IMR-90 (cell line): ENCODE measurements at regions not wholly inside any gene's neighbourhood (a gene's known extent, or its start where the extent isn't known, plus 50 kb on each side); places are given as distances from the start of the nearest gene placed in this dataset.

Experiments
- ATAC-seq: fragments of 200-7000 bp; cut with Tn5 transposase; 2 replicates; pipeline ENCODE4 v1.9.1; 2020; ENCODE audit warnings: low read depth, mild to moderate bottlenecking, moderate library complexity
- BruUV-seq: library from RNA; stranded (reverse); fragments of 400-500 nt; replicated peaks from 2 replicates; lab custom pipeline; 2021; lab: Mats Ljungman, UMichigan
- CTCF ChIA-PET: fragments of 300-600 bp; formaldehyde crosslinking; extraction: SDS; loops from one replicate; lab custom pipeline; 2021; ENCODE audit warnings: antibody characterized with exemption; lab: Yijun Ruan, JAX
- POLR2A ChIA-PET: fragments of 300-600 bp; sonication (Branson Sonifier 250); formaldehyde crosslinking; loops from one replicate; lab custom pipeline; 2022; ENCODE audit warnings: antibody characterized with exemption; ENCODE audit not compliant: unreplicated experiment; lab: Charles Lee
- DNase-seq: peaks from one replicate; pipeline ENCODE4 v3.0.0; 2013
- H2AFZ ChIP-seq: replicated peaks from 2 replicates; pipeline ENCODE3; 2013; ENCODE audit warnings: low read length, mild to moderate bottlenecking; ENCODE audit not compliant: poor library complexity
- H2AK5ac ChIP-seq: 2 replicates; pipeline ENCODE4 v1.6.1; 2013; ENCODE audit warnings: low read depth, low read length, inconsistent platforms
- H2AK9ac ChIP-seq: replicated peaks from 2 replicates; pipeline ENCODE3; 2013; ENCODE audit warnings: mild to moderate bottlenecking, low read depth, low read length, moderate library complexity; ENCODE audit not compliant: poor library complexity
- H2BK120ac ChIP-seq: 2 replicates; pipeline ENCODE4 v1.6.1; 2013; ENCODE audit warnings: low read depth, low read length, inconsistent platforms
- H2BK15ac ChIP-seq: 3 replicates; pipeline ENCODE4 v1.6.1; 2013; ENCODE audit warnings: low read depth, low read length, inconsistent platforms
- H2BK20ac ChIP-seq: 2 replicates; pipeline ENCODE4 v1.6.1; 2013; ENCODE audit warnings: low read depth, mild to moderate bottlenecking, inconsistent platforms, low read length, moderate library complexity
- H2BK5ac ChIP-seq: 2 replicates; pipeline ENCODE4 v1.6.1; 2013; ENCODE audit warnings: mild to moderate bottlenecking, low read depth, low read length, inconsistent platforms; ENCODE audit not compliant: poor library complexity, severe bottlenecking
- H3K14ac ChIP-seq: replicated peaks from 2 replicates; pipeline ENCODE4 v1.6.1; 2013; ENCODE audit warnings: low read depth, low read length, inconsistent platforms
- H3K18ac ChIP-seq: 2 replicates; pipeline ENCODE4 v1.6.1; 2013; ENCODE audit warnings: low read depth, low read length, control low read depth
- H3K23ac ChIP-seq: 2 replicates; pipeline ENCODE4 v1.6.1; 2013; ENCODE audit warnings: low read depth, low read length, inconsistent platforms
- H3K27ac ChIP-seq: 2 replicates; pipeline ENCODE4 v1.5.1; 2013; ENCODE audit warnings: mild to moderate bottlenecking, control low read depth, low read length; ENCODE audit not compliant: insufficient read depth
- H3K27me3 ChIP-seq: 2 replicates; pipeline ENCODE4 v1.6.1; 2013; ENCODE audit warnings: low read length; ENCODE audit not compliant: control insufficient read depth, insufficient read depth
- H3K36me3 ChIP-seq: 2 replicates; pipeline ENCODE4 v1.6.1; 2013; ENCODE audit warnings: low read length, mixed read lengths; ENCODE audit not compliant: control insufficient read depth, insufficient read depth
- H3K4ac ChIP-seq: 2 replicates; pipeline ENCODE4 v1.6.1; 2013; ENCODE audit warnings: low read depth, low read length, inconsistent platforms
- H3K4me1 ChIP-seq: 2 replicates; pipeline ENCODE4 v1.6.1; 2013; ENCODE audit warnings: low read length, mixed read lengths; ENCODE audit not compliant: control insufficient read depth, insufficient read depth
- H3K4me2 ChIP-seq: 2 replicates; pipeline ENCODE4 v1.6.1; 2013; ENCODE audit warnings: low read depth, mild to moderate bottlenecking, control low read depth, low read length, moderate library complexity
- H3K4me3 ChIP-seq: 2 replicates; pipeline ENCODE4 v1.5.1; 2013; ENCODE audit warnings: low read depth, mild to moderate bottlenecking, control low read depth, low read length, moderate library complexity; ENCODE audit not compliant: insufficient read depth
- H3K56ac ChIP-seq: 2 replicates; pipeline ENCODE4 v1.6.1; 2013; ENCODE audit warnings: low read length, inconsistent platforms; ENCODE audit not compliant: insufficient read depth; ENCODE audit errors: extremely low read depth
- H3K79me1 ChIP-seq, 2 experiments: 2 replicates each; pipeline ENCODE4 v1.6.1; 2013; ENCODE audit warnings: low read length in 2 of 2, inconsistent platforms in 1 of 2, low read depth in 1 of 2
- H3K9ac ChIP-seq: 2 replicates; pipeline ENCODE4 v1.6.1; 2013; ENCODE audit warnings: low read depth, low read length, control low read depth
- H3K9me1 ChIP-seq: 2 replicates; pipeline ENCODE4 v1.6.1; 2013; ENCODE audit warnings: low read length, inconsistent platforms; ENCODE audit not compliant: insufficient read depth
- H3K9me3 ChIP-seq: 2 replicates; pipeline ENCODE4 v1.6.1; 2013; ENCODE audit warnings: low read length; ENCODE audit not compliant: control insufficient read depth, insufficient read depth
- H4K20me1 ChIP-seq: 2 replicates; pipeline ENCODE4 v1.6.1; 2013; ENCODE audit warnings: low read length, inconsistent platforms; ENCODE audit not compliant: insufficient read depth
- H4K5ac ChIP-seq: 2 replicates; pipeline ENCODE4 v1.6.1; 2013; ENCODE audit warnings: mild to moderate bottlenecking, low read depth, low read length, control low read depth
- H4K8ac ChIP-seq, 2 experiments: 2 replicates each; pipeline ENCODE4 v1.6.1; 2013; ENCODE audit warnings: low read depth in 2 of 2, low read length in 2 of 2, control low read depth in 1 of 2, inconsistent platforms in 1 of 2
- H4K91ac ChIP-seq: 2 replicates; pipeline ENCODE4 v1.6.1; 2013; ENCODE audit warnings: low read depth, low read length, inconsistent platforms; ENCODE audit not compliant: insufficient read depth
- BHLHE40 ChIP-seq: fragments of 150-350 bp; IDR thresholded peaks from 2 replicates; pipeline ENCODE4 v1.6.1; 2016; ENCODE audit warnings: mild to moderate bottlenecking, low read depth, low read length
- CEBPB ChIP-seq: IDR thresholded peaks from 2 replicates; pipeline ENCODE4 v1.6.1; 2012; ENCODE audit warnings: low read depth, low read length, improper control_type of control experiment
- CHD1 ChIP-seq: IDR thresholded peaks from 2 replicates; pipeline ENCODE4 v1.6.1; 2012; ENCODE audit warnings: low read depth, low read length, improper control_type of control experiment
- CTCF ChIP-seq: conservative IDR thresholded peaks from 2 replicates; pipeline ENCODE4 v1.5.1; 2012; ENCODE audit warnings: mild to moderate bottlenecking, low read depth, low read length, improper control_type of control experiment
- ELK1 ChIP-seq: fragments of 150-350 bp; IDR thresholded peaks from 2 replicates; pipeline ENCODE4 v1.6.1; 2016; ENCODE audit warnings: low read depth, mild to moderate bottlenecking, low read length, moderate library complexity, borderline replicate concordance
- FOS ChIP-seq: fragments of 150-350 bp; IDR thresholded peaks from 2 replicates; pipeline ENCODE4 v1.6.1; 2016; ENCODE audit warnings: low read depth, low read length
- MAFK ChIP-seq: IDR thresholded peaks from 2 replicates; pipeline ENCODE4 v1.6.1; 2012; ENCODE audit warnings: low read depth, low read length, improper control_type of control experiment
- MAZ ChIP-seq: IDR thresholded peaks from 2 replicates; pipeline ENCODE4 v1.6.1; 2012; ENCODE audit warnings: low read depth, mild to moderate bottlenecking, low read length, improper control_type of control experiment, moderate library complexity, borderline replicate concordance
- MXI1 ChIP-seq: IDR thresholded peaks from 2 replicates; pipeline ENCODE4 v1.6.1; 2012; ENCODE audit warnings: low read depth, mild to moderate bottlenecking, low read length, moderate library complexity, borderline replicate concordance
- NFE2L2 ChIP-seq: fragments of 150-350 bp; IDR thresholded peaks from 2 replicates; pipeline ENCODE4 v1.6.1; 2016; ENCODE audit warnings: low read depth, mild to moderate bottlenecking, low read length
- POLR2A ChIP-seq: IDR thresholded peaks from 2 replicates; pipeline ENCODE4 v1.6.1; 2012; ENCODE audit warnings: mild to moderate bottlenecking, low read depth, low read length
- RAD21 ChIP-seq: IDR thresholded peaks from 2 replicates; pipeline ENCODE4 v1.6.1; 2012; ENCODE audit warnings: low read length, improper control_type of control experiment
- RFX5 ChIP-seq: IDR thresholded peaks from 2 replicates; pipeline ENCODE4 v1.8.0; 2012; ENCODE audit warnings: low read depth, mild to moderate bottlenecking, low read length, moderate library complexity
- SMC3 ChIP-seq: fragments of 150-350 bp; IDR thresholded peaks from 2 replicates; pipeline ENCODE4 v1.6.1; 2016; ENCODE audit warnings: low read depth, mild to moderate bottlenecking, antibody characterized with exemption, low read length, moderate library complexity
- USF2 ChIP-seq: fragments of 150-350 bp; IDR thresholded peaks from 2 replicates; pipeline ENCODE4 v1.6.1; 2017; ENCODE audit warnings: mild to moderate bottlenecking, antibody characterized with exemption, low read length, low read depth
- WGBS, 2 experiments: methylation state at CpG; one replicate each; pipeline versions ENCODE4 v1.1.5 to v1.1.7; 2013; ENCODE audit warnings: missing lambda C conversion rate in 2 of 2; ENCODE audit not compliant: insufficient read length in 1 of 2; ENCODE audit errors: extremely low coverage in 2 of 2; 5-methylcytosine and 5-hydroxymethylcytosine counted together
- dilution Hi-C: fragments of 300-500 bp; cut with HindIII; formaldehyde crosslinking; loops from one replicate; pipeline ENCODE4 v1.14.3; 2018; ENCODE audit warnings: low sequenced_read_pairs; ENCODE audit not compliant: unreplicated experiment
- in situ Hi-C: fragments of 300-500 bp; cut with MboI; formaldehyde crosslinking; loops from 3 replicates; pipeline ENCODE4 v1.14.3; 2019; ENCODE audit warnings: low sequenced_read_pairs, inconsistent platforms, mixed read lengths
- intact Hi-C: fragments of 100-400 bp; cut with micrococcal nuclease; formaldehyde crosslinking; loops from 2 replicates; pipeline ENCODE4 v1.10.0; 2022

GRCh38 chr10:132129431-132129830 is 57.3 kb upstream of the DPYSL4 start:
- Histone ChIP-seq H3K79me1 (no peaks in the 10 kb centered on the region), H3K4me1 (no peaks in the 10 kb centered on the region), H3K4ac (no peak overlapping the region), H3K27ac (no peak overlapping the region), H2BK15ac (no peak overlapping the region), H3K4me2 (no peak overlapping the region), H4K5ac (no peak overlapping the region), H3K14ac (no peak overlapping the region), H3K23ac (no peak overlapping the region), H2AFZ (no peak overlapping the region), H4K8ac (no peak overlapping the region), H3K27me3 (peaks cover 5% of the 10 kb centered on the region), H3K56ac (no peak overlapping the region), H4K20me1 (no peaks in the 10 kb centered on the region), H3K36me3 (no peaks in the 10 kb centered on the region), H4K91ac (no peak overlapping the region), H2BK20ac (no peak overlapping the region), H3K4me3 (no peak overlapping the region), H3K9me1 (no peaks in the 10 kb centered on the region), H2AK5ac (no peak overlapping the region), H2AK9ac (no peak overlapping the region), H3K18ac (no peak overlapping the region), H3K9ac (no peak overlapping the region), H3K9me3 (no peaks in the 10 kb centered on the region), H2BK5ac (no peak overlapping the region), H2BK120ac (no peak overlapping the region)
- no peak for DNase-seq
- in situ Hi-C loops (no loop called here), dilution Hi-C loops (no loop called here), intact Hi-C loops (no loop called here)
- ChIA-PET POLR2A (interaction anchor here (0.5 kb wide), 1 partner anchor 179 kb away, joined by 5 read pairs; no protein-coding TSS in a partner anchor), CTCF (interaction anchor here (0.6 kb wide), 1 partner anchor 811 kb away, joined by 3 read pairs; no protein-coding TSS in a partner anchor)
- ATAC-seq, result peak; percentile 17
- WGBS, 2 experiments, result 33% methylated on average over 3 of the region's 11 CpGs; no CpG with 5 or more reads in 1 of the 2 experiments
- TF ChIP-seq MXI1, result no peak
- no peak for TF ChIP-seq POLR2A
- no peak for TF ChIP-seq RFX5
- TF ChIP-seq CTCF, result no peak
- no peak for TF ChIP-seq CHD1
- no peak for TF ChIP-seq SMC3
- TF ChIP-seq FOS, result no peak
- TF ChIP-seq NFE2L2, result no peak
- TF ChIP-seq USF2, result no peak
- TF ChIP-seq MAZ, result no peak
- no peak for TF ChIP-seq MAFK
- TF ChIP-seq RAD21, result no peak
- TF ChIP-seq CEBPB, result no peak
- TF ChIP-seq ELK1, result no peak
- no peak for TF ChIP-seq BHLHE40
- BruUV-seq, result no TSS peak
